GM21529 (cell line): ENCODE measurements at regions not wholly inside any gene's neighbourhood (a gene's known extent, or its start where the extent isn't known, plus 50 kb on each side); places are given as distances from the start of the nearest gene placed in this dataset.
A peak's percentile ranks its signal among the peaks of the same experiment; 100 is the strongest.
"Not testable (repeated sequence)": the region's sequence is repeated elsewhere in the genome, so short reads cannot be mapped to it uniquely, and the experiment has no call there.

Experiments used
- ATAC-seq: cut with Tn5 transposase; IDR thresholded peaks from one replicate; pipeline ENCODE4 v1.9.1; 2021; ENCODE audit not compliant: unreplicated experiment

DNA sequence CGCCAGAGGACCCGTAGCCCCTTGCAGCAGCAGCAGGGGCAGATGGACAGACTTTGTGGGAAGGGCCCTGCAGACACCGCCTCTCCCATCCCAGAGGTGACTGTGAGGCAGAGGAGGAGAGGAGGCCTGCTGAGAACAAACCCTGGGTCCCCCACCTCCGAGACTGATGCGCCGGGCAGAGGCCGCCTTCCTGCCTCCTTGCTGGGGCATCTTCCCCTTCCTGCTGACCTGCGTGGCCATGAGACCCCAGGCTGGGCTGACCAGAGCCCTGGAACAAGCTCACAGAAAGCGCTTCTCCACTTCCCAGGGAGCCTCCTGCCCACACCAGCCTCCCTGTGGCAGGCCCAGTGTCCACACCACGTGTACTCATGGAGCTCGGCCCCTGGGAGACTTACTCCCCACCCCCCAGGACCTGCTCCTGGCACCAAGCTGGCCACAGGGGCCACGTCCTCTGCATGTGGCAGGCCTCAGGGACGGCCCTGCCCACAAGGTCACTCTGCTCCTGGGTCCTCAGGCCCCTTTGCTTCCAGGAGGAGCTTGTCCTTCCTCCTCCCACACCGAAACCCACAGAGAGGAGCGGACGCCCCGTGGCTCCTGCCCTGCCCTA lies 119.0 kb upstream of the ZNF469 start:
- ATAC-seq = not testable (repeated sequence)

DNA sequence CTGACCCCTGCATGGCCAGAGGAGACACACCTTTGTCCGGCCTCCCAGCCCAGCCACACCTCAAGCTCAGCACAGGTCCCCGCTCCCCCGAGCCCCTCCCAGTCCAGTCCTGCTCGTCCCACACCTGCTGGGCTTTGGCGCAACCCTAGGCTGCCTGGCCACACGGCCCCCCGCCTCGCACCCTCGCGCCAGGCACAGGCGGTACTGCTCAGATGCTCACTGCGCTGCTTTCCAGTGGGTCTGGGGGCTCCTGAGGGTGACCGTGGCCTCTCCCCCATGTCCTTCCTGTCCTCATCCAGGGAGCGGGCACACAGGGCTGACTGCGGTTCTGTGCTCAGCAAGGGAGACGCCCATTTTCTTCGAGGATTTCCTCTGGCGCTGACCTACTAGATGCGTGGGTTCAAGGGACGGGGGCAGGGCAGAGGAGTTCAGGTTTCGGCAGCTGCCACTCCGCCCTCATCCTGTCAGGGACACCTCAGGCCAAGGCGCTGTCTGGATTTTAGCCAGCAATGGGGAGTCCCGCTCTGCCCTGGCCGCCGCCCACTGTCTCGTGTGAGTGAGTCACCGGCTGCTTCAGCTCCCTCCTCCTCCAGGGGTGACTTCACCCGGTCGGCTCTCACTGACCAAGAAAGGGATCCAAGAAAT lies 118.0 kb upstream of the ZNF469 start:
- ATAC-seq = peak; percentile 74

GRCh38 chr16:88265286-88265938 lies 117.3 kb upstream of the ZNF469 start:
- peak; percentile 35 for ATAC-seq

- not testable (repeated sequence) for ATAC-seq
Observed at GRCh38 chr16:88266036-88266435, 116.7 kb upstream of the ZNF469 start.

GRCh38 chr16:88266935-88267551 lies 115.7 kb upstream of the ZNF469 start:
- ATAC-seq = not testable (repeated sequence)

- not testable (repeated sequence) for ATAC-seq
Observed at GRCh38 chr16:88268186-88268970, 114.4 kb upstream of the ZNF469 start.

GRCh38 chr16:88270171-88270790 lies 112.5 kb upstream of the ZNF469 start:
- ATAC-seq = not testable (repeated sequence)

- not testable (repeated sequence) for ATAC-seq
Observed at GRCh38 chr16:88271296-88271695, 111.5 kb upstream of the ZNF469 start.

GRCh38 chr16:88271776-88272175 lies 111.0 kb upstream of the ZNF469 start:
- not testable (repeated sequence) for ATAC-seq

- not testable (repeated sequence) for ATAC-seq
Observed at GRCh38 chr16:88272437-88272836, 110.3 kb upstream of the ZNF469 start.

DNA sequence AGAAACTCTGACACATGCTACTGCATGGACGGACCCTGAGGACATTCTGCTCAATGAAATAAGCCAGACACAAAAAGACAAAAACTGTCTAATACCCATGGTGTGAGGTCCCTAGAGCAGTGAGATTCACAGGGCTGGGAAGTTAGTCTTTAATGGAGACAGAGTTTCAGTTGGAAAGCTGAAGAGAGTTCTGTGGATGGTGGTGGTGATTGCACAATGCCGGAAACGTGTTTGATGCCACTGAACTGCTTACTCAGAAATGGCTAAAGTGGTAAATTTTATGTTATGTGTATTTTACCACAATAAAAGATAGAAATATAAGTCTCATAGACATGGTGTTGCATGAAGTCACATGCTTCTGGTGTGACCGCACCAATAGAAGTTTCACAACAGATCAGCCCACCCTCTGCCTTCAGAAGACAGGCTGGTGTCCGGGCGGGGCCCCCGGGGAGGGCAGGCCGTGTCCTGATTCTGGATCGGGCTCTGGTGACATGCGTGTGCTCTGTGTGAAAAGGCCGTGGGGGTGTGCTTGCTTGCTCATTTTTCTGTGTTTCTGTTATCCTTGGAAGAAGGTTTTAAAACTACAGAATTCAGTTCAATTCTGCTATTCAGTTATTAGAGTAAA lies 108.5 kb upstream of the ZNF469 start:
- ATAC-seq = not testable (repeated sequence)

- ATAC-seq = no peak
Observed at GRCh38 chr16:88274847-88275246, 107.9 kb upstream of the ZNF469 start.

- ATAC-seq = not testable (repeated sequence)
Observed at GRCh38 chr16:88275336-88276122, 107.2 kb upstream of the ZNF469 start.

- ATAC-seq = not testable (repeated sequence)
Observed at GRCh38 chr16:88276123-88276588, 106.6 kb upstream of the ZNF469 start.

GRCh38 chr16:88276591-88276990 lies 106.2 kb upstream of the ZNF469 start:
- no peak for ATAC-seq

GRCh38 chr16:88279998-88280397 lies 102.8 kb upstream of the ZNF469 start:
- ATAC-seq = no peak

DNA sequence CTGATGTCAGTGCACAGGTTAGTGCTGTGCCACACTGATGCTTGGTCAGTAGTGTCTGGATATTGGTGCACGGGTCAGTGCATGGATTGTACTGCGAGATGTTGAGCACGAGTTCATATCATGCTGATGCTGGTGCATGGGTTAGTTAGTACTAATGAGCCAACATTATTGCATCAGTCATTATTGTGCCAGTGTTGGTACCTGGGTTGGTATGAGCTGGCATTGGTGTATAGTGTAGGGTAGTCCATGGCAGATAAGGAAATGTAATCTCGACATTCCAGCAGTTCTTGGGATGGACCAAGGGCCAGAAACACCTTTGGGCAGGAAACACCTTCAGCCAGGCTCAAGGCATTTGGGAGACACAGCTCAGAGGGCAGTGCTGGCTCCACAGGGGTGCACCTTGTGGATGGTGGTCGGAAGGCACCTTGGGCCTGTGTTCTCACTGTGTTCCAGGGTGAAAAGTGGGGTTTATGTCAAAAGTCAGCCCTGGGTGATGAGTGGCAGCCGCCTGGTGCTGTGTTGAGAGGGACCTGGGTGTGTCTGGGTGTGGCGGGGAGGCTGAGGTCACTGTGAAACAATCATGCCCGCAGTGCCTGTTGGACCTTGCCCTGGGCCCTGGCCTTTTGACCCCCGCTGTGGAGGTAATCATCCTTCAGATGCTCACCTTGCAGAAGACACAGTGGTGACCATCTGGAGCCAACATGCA lies 100.7 kb upstream of the ZNF469 start:
- no peak for ATAC-seq

GRCh38 chr16:88282564-88283395 lies 100.0 kb upstream of the ZNF469 start:
- no peak for ATAC-seq
